B cell (primary cell): ENCODE measurements at regions not wholly inside any gene's neighbourhood (a gene's known extent, or its start where the extent isn't known, plus 50 kb on each side); places are given as distances from the start of the nearest gene placed in this dataset.

ENCODE experiments used
- ATAC-seq: fragments of 200-7000 bp; cut with Tn5 transposase; one replicate; pipeline ENCODE4 v1.10.0; 2021; ENCODE audit warnings: low read depth, mild to moderate bottlenecking, moderate number of reproducible peaks, moderate library complexity
- CTCF ChIA-PET: fragments of 350-600 bp; sonication (Branson Sonifier 250); formaldehyde crosslinking; loops from one replicate; lab custom pipeline; 2021; ENCODE audit warnings: antibody characterized with exemption, inconsistent platforms; lab: Charles Lee
- POLR2A ChIA-PET: fragments of 350-600 bp; sonication (Branson Sonifier 250); formaldehyde crosslinking; loops from one replicate; lab custom pipeline; 2021; ENCODE audit warnings: antibody characterized with exemption; lab: Charles Lee
- DNase-seq: peaks from one replicate; pipeline ENCODE4 v3.0.0; 2013
- H2AFZ ChIP-seq: 2 replicates; pipeline ENCODE4 v1.6.1; 2012; ENCODE audit warnings: mild to moderate bottlenecking, low read depth, low read length; ENCODE audit not compliant: insufficient read depth, poor library complexity, severe bottlenecking
- H3K27ac ChIP-seq, 2 donors: 1 replicate in 1 of 2; 2 replicates in 1 of 2; pipeline ENCODE4 v1.5.1; 2012 to 2013; ENCODE audit warnings: low read length in 2 of 2, mild to moderate bottlenecking in 2 of 2, moderate library complexity in 1 of 2
- H3K27me3 ChIP-seq, 4 experiments: fragments of 200-600 bp in 1 of 4; sonication (generic) in 1 of 4; replicated peaks in 1 of 4; 1 replicate in 2 of 4; 2 replicates in 2 of 4; pipeline versions ENCODE4 v1.6.1 to v1.7.0; 2013 to 2016; ENCODE audit warnings: low read length in 3 of 4, mild to moderate bottlenecking in 2 of 4, mixed read lengths in 1 of 4, moderate library complexity in 1 of 4; ENCODE audit not compliant: insufficient read depth in 4 of 4, control insufficient read depth in 3 of 4; ENCODE audit errors: control extremely low read depth in 1 of 4
- H3K36me3 ChIP-seq, 2 experiments: replicated peaks in 1 of 2; 1 replicate in 1 of 2; 2 replicates in 1 of 2; pipeline versions ENCODE4 v1.6.1 to v1.7.1; 2013; ENCODE audit warnings: low read length in 1 of 2; ENCODE audit not compliant: insufficient read depth in 2 of 2, control insufficient read depth in 1 of 2; ENCODE audit errors: control extremely low read depth in 1 of 2, extremely low read depth in 1 of 2
- H3K4me1 ChIP-seq, 2 donors: fragments of 200-600 bp in 1 of 2; sonication (generic) in 1 of 2; 1 replicate in 1 of 2; 2 replicates in 1 of 2; pipeline versions ENCODE4 v1.5.1 to v1.6.1; 2013 to 2017; ENCODE audit warnings: low read length in 2 of 2; ENCODE audit not compliant: control insufficient read depth in 2 of 2, insufficient read depth in 2 of 2
- H3K4me2 ChIP-seq: replicated peaks from 2 replicates; pipeline ENCODE3; 2012; ENCODE audit warnings: mild to moderate bottlenecking, low read depth, low read length; ENCODE audit not compliant: poor library complexity, severe bottlenecking
- H3K4me3 ChIP-seq, 5 experiments: fragments of 200-600 bp in 1 of 5; sonication (generic) in 1 of 5; 1 replicate in 3 of 5; 2 replicates in 2 of 5; pipeline versions ENCODE4 v1.5.1 to v1.7.0; 2011 to 2016; ENCODE audit warnings: low read length in 4 of 5, mild to moderate bottlenecking in 4 of 5, low read depth in 2 of 5, control low read depth in 1 of 5, moderate library complexity in 1 of 5; ENCODE audit not compliant: insufficient read depth in 1 of 5; ENCODE audit errors: control extremely low read depth in 1 of 5, extremely low read depth in 1 of 5
- H3K79me2 ChIP-seq: fragments of 200-600 bp; sonication (generic); one replicate; pipeline ENCODE4 v1.6.0; 2016; ENCODE audit warnings: low read length; ENCODE audit not compliant: control insufficient read depth, insufficient read depth
- H3K9ac ChIP-seq: fragments of 200-600 bp; sonication (generic); 2 replicates; pipeline ENCODE4 v1.6.1; 2017; ENCODE audit warnings: mild to moderate bottlenecking, low read length, moderate library complexity
- H3K9me3 ChIP-seq, 3 donors: one replicate each; pipeline versions ENCODE4 v1.6.1 to v1.7.1; 2013; ENCODE audit warnings: low read length in 2 of 3; ENCODE audit not compliant: control insufficient read depth in 2 of 3, insufficient read depth in 1 of 3; ENCODE audit errors: control extremely low read depth in 1 of 3
- H4K20me1 ChIP-seq: 2 replicates; pipeline ENCODE4 v1.6.0; 2012; ENCODE audit warnings: mild to moderate bottlenecking, low read length; ENCODE audit not compliant: insufficient read depth, control insufficient read depth, poor library complexity, severe bottlenecking
- H3K27ac Mint-ChIP-seq: one replicate; pipeline ENCODE4 v1.8.0; 2021; ENCODE audit warnings: mixed read lengths
- H3K27me3 Mint-ChIP-seq: one replicate; pipeline ENCODE4 v1.8.0; 2021; ENCODE audit warnings: mixed read lengths
- H3K4me1 Mint-ChIP-seq: one replicate; pipeline ENCODE4 v1.8.0; 2021; ENCODE audit warnings: mixed read lengths
- H3K4me3 Mint-ChIP-seq: one replicate; pipeline ENCODE4 v1.8.0; 2021; ENCODE audit warnings: mixed read lengths
- H3K9me3 Mint-ChIP-seq: one replicate; pipeline ENCODE4 v1.8.0; 2022; ENCODE audit warnings: mixed read lengths; ENCODE audit not compliant: insufficient read depth
- CTCF ChIP-seq: fragments of 200-600 bp; IDR thresholded peaks from one replicate; pipeline ENCODE4 v1.8.0; 2022; ENCODE audit warnings: antibody characterized with exemption, mild to moderate bottlenecking
- EZH2 ChIP-seq: IDR thresholded peaks from 2 replicates; pipeline ENCODE4 v1.6.1; 2012; ENCODE audit warnings: borderline replicate concordance, low read depth, mild to moderate bottlenecking, moderate library complexity, low read length; ENCODE audit not compliant: insufficient read depth, poor library complexity, severe bottlenecking
- WGBS: methylation state at CpG from one replicate; pipeline ENCODE4 v1.1.5; 2013; ENCODE audit warnings: missing lambda C conversion rate; ENCODE audit not compliant: insufficient coverage; 5-methylcytosine and 5-hydroxymethylcytosine counted together
- intact Hi-C: fragments of 100-400 bp; cut with micrococcal nuclease; formaldehyde crosslinking; loops from one replicate; pipeline ENCODE4 v1.10.0; 2022

DNA sequence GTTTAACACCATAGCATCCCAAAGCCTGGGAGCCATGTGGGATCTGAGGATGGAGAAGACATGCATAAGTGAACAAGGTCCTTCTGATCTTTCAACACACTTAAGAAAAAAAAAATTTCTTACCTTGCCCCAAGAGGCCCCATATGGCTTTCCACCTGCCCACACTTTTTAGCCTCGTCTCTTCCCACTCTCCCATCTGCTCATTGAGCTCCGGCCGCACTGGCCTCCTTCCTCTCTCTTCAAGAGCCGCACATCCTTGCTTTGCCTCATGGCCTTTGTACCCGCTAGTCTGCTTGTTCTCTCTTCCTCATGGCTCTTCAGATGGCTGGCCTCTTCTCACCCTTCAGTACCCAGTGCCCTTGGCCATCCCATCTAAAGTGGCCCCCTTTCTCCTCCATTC is 70.2 kb upstream of the PDE4B start:
- intact Hi-C loops: no loop called here
- Mint-ChIP-seq H3K9me3 (no peaks in the 10 kb centered on the region), H3K27ac (no peak overlapping the region), H3K4me1 (no peaks in the 10 kb centered on the region), H3K4me3 (no peak overlapping the region), H3K27me3 (peaks cover 7% of the 10 kb centered on the region)
- CTCF ChIA-PET: no interaction called here
- no peak overlapping the region for H3K27ac ChIP-seq
- TF ChIP-seq CTCF (no peak), EZH2 (no peak)
- H3K4me1 ChIP-seq: no peaks in the 10 kb centered on the region
- ATAC-seq (no peak), DNase-seq (no peak)
- H3K9ac ChIP-seq: no peak overlapping the region
- no peaks in the 10 kb centered on the region for H3K36me3 ChIP-seq
- no peaks in the 10 kb centered on the region for H3K9me3 ChIP-seq
- no peak overlapping the region for H2AFZ ChIP-seq
- POLR2A ChIA-PET: no interaction called here
- no peak overlapping the region for H3K4me3 ChIP-seq
- no peaks in the 10 kb centered on the region for H3K79me2 ChIP-seq
- 68% methylated on average over 5 of the region's 5 CpGs for WGBS
- no peaks in the 10 kb centered on the region for H4K20me1 ChIP-seq
- H3K4me2 ChIP-seq: no peak overlapping the region
- no peaks in the 10 kb centered on the region for H3K27me3 ChIP-seq

DNA sequence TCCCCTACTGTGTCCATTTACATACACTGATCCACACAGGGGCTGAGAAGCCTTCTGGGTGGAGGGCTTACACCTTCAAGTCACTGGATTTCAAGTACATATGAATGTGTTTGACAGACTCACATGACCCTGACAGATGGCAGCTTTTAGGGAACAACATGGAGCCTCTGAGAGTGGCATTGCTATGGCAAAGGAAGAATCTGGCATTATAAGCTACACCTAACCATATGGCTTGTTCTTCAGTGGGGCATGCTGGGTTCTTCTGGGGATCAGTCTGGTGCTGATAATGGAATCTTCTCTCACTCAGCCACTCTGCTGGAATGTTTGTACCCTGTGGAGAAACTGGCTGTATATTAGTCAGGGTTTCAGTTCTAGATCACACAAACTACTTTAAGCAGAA is 68.5 kb upstream of the PDE4B start:
- H3K79me2 ChIP-seq: no peaks in the 10 kb centered on the region
- no peak overlapping the region for H3K4me3 Mint-ChIP-seq
- no peak overlapping the region for H3K27ac Mint-ChIP-seq
- H3K9me3 Mint-ChIP-seq: no peaks in the 10 kb centered on the region
- H3K9me3 ChIP-seq: no peaks in the 10 kb centered on the region
- H3K27ac ChIP-seq: no peak overlapping the region
- ATAC-seq (no peak), DNase-seq (no peak)
- H3K4me2 ChIP-seq: no peak overlapping the region
- H3K4me3 ChIP-seq: no peak overlapping the region
- POLR2A ChIA-PET: no interaction called here
- no peak for TF ChIP-seq CTCF
- no peak for TF ChIP-seq EZH2
- H3K4me1 Mint-ChIP-seq: no peaks in the 10 kb centered on the region
- peaks cover 7% of the 10 kb centered on the region for H3K27me3 Mint-ChIP-seq
- H3K4me1 ChIP-seq: no peaks in the 10 kb centered on the region
- intact Hi-C loops: no loop called here
- no peaks in the 10 kb centered on the region for H3K27me3 ChIP-seq
- H3K36me3 ChIP-seq: no peaks in the 10 kb centered on the region
- no peak overlapping the region for H2AFZ ChIP-seq
- CTCF ChIA-PET: no interaction called here
- H3K9ac ChIP-seq: no peak overlapping the region
- H4K20me1 ChIP-seq: no peaks in the 10 kb centered on the region
